ENCODE measurements at regions not wholly inside any gene's neighbourhood (a gene's known extent, or its start where the extent isn't known, plus 50 kb on each side); places are given as distances from the start of the nearest gene placed in this dataset.

DNA sequence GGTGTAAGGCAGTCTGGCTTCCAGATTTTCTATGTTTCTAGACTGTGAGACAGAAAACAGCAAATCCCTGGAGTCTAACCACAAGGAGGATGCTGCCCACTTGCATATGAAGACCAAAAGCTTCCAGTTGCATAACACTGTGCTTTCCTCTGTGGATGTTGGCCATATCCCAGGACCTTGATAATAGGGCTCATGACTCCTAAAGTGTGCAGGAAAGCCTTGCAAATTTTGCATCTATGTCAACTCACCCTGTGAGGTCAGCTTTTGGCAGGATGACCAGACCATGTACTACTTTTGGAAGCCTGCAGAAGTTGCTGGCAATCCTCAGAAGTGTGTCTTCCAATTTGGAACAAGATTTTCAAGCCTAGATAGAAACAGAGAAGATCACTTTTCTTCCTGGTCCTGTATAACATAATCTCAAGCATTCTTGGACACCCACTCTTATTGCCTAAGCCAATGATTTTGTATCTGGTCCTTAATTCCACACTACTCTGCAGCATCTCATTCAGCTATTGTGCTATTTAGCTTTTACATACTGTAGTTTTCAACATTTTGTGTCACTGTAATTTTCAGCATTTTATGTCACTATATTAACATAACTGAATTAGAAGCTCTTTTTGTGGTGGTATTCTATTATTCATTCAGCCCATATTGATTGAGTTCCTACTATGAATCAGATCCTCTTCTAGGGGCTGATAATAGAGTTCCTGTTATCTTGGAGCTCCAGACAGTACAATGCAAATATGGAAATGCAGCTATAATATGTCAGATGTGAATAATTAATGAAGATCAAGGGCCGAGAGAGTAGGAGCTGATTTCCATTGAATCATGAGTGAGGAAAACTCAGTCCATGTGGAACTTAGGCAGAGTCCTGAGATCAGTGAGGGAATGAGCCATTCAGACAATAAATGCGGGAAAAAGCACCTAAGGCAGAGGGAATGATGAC lies 85.3 kb upstream of the RAB27B start (continued):
- TF ChIP-seq, protein P1, sequence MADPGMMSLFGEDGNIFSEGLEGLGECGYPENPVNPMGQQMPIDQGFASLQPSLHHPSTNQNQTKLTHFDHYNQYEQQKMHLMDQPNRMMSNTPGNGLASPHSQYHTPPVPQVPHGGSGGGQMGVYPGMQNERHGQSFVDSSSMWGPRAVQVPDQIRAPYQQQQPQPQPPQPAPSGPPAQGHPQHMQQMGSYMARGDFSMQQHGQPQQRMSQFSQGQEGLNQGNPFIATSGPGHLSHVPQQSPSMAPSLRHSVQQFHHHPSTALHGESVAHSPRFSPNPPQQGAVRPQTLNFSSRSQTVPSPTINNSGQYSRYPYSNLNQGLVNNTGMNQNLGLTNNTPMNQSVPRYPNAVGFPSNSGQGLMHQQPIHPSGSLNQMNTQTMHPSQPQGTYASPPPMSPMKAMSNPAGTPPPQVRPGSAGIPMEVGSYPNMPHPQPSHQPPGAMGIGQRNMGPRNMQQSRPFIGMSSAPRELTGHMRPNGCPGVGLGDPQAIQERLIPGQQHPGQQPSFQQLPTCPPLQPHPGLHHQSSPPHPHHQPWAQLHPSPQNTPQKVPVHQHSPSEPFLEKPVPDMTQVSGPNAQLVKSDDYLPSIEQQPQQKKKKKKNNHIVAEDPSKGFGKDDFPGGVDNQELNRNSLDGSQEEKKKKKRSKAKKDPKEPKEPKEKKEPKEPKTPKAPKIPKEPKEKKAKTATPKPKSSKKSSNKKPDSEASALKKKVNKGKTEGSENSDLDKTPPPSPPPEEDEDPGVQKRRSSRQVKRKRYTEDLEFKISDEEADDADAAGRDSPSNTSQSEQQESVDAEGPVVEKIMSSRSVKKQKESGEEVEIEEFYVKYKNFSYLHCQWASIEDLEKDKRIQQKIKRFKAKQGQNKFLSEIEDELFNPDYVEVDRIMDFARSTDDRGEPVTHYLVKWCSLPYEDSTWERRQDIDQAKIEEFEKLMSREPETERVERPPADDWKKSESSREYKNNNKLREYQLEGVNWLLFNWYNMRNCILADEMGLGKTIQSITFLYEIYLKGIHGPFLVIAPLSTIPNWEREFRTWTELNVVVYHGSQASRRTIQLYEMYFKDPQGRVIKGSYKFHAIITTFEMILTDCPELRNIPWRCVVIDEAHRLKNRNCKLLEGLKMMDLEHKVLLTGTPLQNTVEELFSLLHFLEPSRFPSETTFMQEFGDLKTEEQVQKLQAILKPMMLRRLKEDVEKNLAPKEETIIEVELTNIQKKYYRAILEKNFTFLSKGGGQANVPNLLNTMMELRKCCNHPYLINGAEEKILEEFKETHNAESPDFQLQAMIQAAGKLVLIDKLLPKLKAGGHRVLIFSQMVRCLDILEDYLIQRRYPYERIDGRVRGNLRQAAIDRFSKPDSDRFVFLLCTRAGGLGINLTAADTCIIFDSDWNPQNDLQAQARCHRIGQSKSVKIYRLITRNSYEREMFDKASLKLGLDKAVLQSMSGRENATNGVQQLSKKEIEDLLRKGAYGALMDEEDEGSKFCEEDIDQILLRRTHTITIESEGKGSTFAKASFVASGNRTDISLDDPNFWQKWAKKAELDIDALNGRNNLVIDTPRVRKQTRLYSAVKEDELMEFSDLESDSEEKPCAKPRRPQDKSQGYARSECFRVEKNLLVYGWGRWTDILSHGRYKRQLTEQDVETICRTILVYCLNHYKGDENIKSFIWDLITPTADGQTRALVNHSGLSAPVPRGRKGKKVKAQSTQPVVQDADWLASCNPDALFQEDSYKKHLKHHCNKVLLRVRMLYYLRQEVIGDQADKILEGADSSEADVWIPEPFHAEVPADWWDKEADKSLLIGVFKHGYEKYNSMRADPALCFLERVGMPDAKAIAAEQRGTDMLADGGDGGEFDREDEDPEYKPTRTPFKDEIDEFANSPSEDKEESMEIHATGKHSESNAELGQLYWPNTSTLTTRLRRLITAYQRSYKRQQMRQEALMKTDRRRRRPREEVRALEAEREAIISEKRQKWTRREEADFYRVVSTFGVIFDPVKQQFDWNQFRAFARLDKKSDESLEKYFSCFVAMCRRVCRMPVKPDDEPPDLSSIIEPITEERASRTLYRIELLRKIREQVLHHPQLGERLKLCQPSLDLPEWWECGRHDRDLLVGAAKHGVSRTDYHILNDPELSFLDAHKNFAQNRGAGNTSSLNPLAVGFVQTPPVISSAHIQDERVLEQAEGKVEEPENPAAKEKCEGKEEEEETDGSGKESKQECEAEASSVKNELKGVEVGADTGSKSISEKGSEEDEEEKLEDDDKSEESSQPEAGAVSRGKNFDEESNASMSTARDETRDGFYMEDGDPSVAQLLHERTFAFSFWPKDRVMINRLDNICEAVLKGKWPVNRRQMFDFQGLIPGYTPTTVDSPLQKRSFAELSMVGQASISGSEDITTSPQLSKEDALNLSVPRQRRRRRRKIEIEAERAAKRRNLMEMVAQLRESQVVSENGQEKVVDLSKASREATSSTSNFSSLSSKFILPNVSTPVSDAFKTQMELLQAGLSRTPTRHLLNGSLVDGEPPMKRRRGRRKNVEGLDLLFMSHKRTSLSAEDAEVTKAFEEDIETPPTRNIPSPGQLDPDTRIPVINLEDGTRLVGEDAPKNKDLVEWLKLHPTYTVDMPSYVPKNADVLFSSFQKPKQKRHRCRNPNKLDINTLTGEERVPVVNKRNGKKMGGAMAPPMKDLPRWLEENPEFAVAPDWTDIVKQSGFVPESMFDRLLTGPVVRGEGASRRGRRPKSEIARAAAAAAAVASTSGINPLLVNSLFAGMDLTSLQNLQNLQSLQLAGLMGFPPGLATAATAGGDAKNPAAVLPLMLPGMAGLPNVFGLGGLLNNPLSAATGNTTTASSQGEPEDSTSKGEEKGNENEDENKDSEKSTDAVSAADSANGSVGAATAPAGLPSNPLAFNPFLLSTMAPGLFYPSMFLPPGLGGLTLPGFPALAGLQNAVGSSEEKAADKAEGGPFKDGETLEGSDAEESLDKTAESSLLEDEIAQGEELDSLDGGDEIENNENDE (IDR thresholded peaks at IDR 0.05; ENCODE audit: insufficient replicate concordance, low read length): no peak
- TF ChIP-seq CHD1 (IDR thresholded peaks at IDR 0.05; ENCODE audit: low read depth, low read length): no peak
- TF ChIP-seq HDAC2 (IDR thresholded peaks at IDR 0.05; ENCODE audit: borderline replicate concordance in 1 of 2, low read depth in 2 of 2, low read length in 2 of 2): no peak
- TF ChIP-seq RAD21 (IDR thresholded peaks at IDR 0.05 in 1 of 2, conservative IDR thresholded peaks at IDR 0.05 in 1 of 2; ENCODE audit: low read depth in 2 of 2, low read length in 2 of 2): no peak
- no peak for TF ChIP-seq TAF1 (IDR thresholded peaks at IDR 0.05; ENCODE audit: low read depth, low read length)

All from H1 (cell line).